Activated CD4-positive, alpha-beta T cell treated with anti-CD3 and anti-CD28 coated beads, Interleukin-2, Interleukin-6, amounts not matched to agents 100 ng/mL and 50 ng/mL, durations not matched to agents 16 hours and 8 hours (primary cell): ENCODE measurements at regions not wholly inside any gene's neighbourhood (a gene's known extent, or its start where the extent isn't known, plus 50 kb on each side); places are given as distances from the start of the nearest gene placed in this dataset.

ENCODE experiments used
- DNase-seq: peaks from one replicate; pipeline ENCODE4 v3.0.0-alpha.2; 2020

DNA sequence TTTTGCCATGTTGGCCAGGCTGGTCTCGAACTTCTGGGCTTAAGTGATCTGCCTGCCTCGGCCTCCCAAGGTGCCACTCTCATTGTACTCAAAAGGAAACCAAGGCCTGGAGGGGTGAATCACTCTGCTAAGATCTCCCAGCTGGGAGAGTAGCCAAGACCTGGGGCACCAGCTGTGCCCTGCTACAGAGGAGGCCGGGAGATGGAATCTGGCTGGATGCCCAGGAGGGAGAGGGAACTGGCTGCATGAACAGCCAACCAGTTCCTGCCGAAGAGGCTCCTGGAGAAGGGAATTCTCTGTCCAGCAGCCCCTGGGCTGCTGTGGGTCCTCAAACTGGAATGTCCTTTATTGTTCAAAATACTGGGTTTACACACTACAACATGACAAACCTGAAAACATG is 238.7 kb upstream of the CIBAR2 start:
- DNase-seq, result no peak

DNA sequence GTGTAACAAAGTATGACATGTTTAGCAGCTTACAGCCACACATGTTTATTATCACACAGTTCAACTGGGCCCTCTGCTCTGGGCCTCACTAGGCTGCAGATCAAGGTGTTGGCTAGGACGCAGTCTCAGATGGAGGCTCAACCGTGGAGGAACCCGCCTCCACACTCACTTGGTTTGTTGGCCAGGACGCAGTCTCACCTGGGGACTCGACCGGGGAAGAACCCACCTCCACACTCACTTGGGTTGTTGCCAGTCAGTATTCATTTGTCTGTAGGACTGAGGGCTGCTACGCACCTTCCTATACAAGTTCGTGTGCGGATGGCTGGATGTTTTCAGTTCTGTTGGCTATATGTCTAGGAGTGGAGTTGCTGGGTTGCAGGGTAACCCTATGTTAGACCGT is 240.7 kb upstream of the CIBAR2 start:
- no peak for DNase-seq

DNA sequence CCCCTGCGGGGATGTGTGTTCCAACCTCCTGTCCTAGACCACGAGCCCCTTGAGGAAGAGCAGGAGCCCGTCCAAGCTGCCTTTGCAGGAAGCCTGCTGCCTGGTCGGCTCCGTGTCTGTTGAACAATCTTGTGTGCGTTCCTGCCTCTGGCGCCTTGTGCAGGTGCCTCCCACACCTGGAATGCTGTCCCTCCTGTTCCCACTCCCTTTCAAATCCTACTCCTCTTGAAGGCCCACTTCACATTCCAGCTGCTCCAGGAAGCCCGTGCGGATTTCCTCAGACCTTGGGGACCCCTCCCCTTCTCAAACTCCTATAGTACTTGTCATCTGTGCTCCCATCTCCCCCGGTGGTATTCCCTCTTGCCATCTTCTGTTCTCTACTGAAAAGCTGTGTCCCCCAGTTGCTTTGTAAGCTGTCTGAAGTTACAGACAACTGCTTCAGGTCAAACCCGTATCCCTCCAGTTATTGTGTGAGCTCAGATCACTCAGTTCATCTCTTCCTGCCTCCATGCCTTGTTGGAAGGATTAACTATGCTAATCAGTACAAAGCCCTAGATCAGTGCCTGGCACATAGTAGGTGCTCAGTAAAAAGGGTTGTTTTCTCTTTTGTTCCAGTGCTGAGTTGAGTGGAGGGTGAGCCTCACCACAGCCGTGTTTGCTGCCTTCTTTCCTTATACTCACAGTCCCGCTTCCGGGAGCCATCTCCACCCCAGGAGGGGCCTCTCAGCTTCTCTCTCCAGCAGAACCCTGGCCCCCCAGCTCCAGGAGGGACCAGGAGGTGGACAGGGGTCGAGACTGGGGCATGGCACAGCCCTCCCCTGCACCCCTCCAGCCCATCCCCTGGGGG is 241.8 kb upstream of the CIBAR2 start:
- no peak for DNase-seq

DNA sequence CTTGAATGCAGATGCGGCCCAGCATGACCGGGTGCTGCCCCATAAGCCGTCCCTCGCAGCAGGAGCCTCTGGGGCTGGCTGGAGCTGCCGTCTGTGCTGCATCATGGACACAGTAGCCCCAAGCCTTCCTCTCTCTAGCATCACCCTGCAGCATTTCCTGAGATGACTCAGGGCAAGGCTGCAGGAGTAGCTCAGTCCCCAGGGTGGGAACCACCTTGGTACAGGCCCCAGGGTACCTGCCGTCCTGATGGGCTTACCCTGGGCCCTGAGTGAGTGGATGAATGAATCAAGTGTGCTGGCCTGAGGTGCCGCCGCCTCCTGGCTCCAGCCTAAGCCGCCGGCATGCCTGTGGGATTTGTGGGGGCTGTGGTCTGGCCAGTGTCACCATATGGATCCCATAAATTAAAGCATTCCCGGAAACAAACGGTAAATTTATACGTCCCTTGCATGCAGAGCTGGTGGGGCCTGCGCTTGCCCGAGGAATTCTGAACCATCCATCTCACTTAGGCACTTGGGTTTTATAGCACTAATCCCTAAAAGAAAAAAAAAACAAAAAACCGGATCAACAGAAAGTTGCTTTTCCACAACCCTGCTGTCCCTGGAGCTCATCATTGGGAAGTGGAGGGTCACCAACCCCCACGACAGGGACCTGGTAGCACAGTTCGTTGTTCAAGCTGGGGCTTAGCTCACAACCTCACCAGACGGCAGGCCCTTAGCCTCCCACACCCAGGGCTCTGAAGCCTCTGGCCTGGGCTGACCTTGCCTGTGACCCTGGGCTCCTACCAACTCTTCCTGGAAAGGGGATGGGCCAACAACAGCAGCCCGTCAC is 242.6 kb upstream of the CIBAR2 start:
- DNase-seq, result no peak

DNA sequence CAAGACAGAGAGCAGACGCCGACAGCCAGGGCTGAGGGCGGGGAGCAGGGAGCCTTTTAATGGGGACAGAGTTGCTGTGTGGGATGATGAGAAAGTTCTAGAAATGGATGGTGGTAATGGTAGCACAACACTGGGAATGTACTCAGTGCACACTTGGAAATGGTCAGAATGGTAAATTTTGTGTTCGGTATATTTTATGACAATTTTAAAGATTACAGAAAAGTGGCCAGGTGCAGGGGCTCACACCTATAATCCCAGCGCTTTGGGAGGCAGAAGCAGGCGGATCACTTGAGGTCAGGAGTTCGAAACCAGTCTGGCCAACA is 243.2 kb upstream of the CIBAR2 start:
- DNase-seq, result no peak

DNA sequence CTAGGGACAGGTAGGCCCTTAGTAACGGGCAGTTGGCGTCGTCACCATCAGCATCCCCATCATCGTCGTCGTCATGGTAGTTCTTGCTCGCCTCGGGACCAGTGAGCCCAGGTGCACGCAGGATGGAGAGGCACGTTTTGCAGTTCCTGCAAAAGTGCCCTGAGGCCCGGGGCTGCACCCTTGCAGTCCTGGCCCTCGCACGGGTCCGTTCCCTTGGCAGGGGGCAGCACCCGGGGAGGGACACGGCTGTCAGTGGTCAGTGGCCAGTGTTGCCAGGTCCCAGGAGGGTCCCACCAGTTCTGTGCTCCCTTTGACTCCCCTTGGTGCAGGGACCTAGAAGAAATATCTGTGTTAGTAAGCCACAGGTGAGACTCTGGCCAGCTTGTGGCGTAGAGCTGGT is 243.9 kb upstream of the CIBAR2 start:
- no peak for DNase-seq

DNA sequence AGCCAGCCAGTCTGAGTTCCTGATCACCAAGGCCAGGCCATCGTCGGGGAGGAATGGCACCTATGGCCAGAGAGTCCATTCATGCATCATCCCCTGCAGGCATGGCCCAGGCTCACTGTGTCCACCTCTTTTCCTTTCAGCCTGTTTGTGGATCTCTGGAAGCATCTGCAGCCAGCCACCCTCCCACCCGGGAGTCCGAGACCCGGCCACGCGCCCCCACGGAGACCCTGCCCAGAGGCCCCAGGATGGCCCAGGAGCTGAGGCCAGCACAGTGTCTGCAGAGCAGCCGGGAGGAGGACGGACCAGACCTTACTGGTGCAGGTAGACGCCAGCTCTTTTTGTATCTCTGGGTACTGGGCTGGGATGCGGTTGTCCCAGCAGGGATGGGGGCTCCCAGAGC is 245.1 kb upstream of the CIBAR2 start:
- no peak for DNase-seq

DNA sequence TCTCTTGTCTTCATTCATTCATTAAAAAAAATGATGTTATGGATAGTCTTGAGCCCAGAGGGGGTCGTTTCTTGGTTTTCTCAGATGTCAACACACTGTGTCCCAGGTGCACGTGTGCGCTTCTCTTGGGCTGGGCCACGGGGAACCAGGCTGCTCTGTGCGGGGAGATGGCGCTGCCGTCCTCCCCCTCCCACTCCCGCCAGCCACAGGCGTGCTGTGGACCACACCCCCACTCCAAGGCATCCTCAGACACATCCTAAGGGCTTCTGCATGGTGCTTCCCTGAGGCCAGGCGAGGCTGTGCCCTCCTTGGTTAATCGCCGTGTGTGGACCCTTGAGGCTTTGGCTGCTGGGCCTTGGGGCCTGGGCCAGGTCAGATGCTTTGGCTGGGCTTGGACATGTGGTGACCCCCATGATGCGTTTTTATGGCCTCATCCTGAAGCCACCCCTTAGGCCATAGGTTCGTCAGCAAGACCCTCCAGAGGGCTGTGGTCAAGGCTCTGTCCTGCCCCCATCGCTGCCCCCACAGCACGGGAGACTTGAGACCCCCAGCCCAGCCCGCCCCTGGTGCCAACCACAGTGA is 245.7 kb upstream of the CIBAR2 start:
- no peak for DNase-seq

DNA sequence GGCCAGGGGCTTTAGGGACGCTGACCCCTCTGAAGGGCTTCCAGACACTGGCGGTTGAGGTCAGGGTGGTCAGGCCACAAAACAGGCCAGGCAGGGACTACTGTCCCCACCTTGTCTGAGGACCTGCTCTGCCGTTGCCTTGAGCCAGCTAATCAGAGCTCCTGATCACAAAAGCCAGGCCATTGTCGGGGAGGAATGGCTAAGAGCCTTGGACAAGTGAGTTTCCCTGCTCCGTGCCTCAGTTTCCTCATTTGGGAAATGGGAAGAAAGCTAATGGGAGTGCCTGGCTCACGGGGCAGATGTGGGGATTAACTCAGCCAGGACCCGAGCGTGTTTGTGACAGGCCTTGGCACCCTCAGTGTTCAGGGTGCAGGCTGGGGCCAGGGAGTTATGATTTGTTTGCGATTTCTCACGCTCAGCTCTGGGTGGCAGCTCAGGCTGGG is 246.5 kb upstream of the CIBAR2 start:
- DNase-seq, result no peak

DNA sequence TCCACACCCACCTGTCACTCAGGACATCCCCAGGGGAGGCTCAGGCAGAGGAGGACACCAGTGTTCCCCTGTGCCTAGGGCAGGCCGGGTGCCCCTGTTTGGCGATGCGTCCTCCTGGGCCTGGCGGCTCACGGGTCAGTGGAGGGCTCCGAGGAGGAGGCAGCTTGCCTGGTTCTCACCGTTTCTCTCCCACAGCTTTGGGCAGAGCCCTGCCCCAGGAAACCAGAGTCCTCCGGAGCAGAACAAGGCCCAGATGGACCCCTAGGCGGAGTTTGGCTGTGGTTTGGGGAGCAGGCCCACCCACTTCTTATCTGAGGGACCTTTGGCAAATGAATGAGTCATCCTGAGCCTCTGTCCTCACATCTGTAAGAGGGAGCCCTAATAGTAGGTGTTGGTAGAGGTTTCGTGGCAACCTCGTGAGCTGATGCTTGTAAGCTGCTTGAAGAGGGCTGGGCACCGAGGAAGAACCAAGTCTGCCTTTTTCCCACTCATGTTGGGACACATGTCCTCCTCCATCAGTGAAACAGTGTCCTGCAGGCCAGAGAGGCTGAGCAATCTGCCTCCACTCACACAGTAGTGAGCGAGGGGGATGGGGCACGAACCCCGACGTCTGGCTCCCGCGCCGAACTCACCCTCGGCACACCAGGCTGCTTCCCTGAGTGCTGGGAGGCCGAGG is 247.0 kb upstream of the CIBAR2 start:
- no peak for DNase-seq

DNA sequence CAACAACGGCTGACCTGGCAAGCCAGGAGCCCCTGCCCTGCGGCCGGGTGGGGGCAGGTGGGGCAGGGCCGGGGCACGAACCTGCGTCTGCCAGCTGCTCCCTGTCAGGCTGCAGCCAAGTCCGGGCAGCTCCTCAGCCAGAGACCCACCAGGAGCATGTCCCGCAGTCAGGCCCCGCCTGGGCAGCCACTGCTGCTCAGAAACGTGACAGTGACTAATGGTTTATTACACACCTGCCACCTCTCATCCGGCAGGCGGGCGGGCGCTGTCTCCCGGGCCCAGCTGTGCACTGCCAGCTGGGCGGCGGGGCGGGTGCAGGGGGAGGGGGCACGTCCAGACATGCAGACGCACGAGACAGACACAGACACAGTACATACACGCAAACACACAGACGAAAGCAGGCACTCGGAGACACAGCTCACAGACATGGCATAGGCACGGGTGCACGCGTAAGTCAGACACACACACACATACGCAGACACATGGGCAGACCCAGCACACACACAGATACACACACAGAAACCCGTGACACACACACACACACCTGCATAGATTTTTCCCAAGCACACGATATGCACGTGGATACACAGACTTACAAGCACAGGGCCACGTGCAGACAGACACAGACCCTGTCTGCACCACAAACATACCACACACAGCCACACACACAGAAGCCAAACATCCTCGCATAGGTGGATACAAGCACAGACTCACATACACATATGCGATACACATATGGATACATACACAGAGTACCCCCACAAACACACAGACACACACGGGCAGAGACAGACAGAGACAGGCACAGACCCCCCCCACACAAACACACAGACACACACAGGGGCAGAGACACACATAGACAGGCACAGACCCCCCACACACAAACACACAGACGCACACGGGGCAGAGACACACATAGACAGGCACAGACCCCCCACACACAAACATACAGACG is 248.3 kb upstream of the CIBAR2 start:
- DNase-seq, result no peak

DNA sequence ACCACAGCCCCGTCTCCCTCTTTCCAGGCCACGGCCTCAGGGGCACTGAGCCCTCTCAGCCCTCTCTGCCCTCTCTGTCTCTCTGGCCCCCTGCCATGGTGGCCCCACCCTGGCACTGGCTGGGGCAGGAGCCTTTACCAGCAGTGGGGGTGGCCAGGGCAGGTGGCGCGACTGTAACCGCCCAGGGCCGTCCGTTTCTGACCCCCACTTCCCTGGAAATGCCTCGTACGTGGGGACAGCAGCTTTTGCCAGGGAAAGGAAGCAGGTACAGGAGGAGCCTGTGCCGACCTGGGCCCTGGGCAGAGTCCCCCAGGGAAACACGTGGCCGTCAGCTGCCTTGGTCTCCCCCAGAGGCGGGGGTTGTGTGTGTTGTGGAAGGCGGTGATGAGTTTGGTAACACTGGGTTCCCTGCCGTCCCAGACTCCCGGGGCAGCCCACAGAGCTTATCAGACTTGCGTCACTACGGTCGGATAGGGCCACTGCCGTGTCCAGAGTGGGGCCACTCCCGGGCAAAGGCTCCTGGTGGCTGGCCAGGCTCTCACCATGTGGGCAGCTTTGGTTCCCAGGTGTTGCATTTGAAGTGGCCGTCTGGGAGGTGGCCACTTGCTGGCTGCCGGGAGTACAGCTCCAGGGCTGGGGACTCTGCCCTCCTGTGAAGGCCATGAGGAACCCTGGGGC is 249.3 kb upstream of the CIBAR2 start:
- no peak for DNase-seq

DNA sequence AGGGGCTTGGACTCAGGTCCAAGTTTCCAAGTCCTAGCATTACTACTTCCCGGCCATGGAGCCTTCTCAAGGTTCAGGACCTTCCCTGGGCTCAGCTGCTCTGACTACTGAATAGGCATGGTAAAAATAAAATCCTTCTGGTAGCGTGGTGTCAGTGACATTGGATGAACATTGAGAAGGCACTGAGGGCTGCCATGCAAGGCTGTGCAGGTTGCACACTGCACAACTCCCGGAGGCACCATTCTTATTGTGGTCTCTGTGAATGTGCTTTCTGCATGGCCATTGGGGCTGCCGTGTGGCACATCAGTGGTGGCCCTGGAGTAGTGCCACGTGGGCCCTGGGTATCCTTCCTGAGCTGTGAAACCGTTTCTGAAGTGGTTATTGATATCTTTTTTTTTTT is 250.2 kb upstream of the CIBAR2 start:
- no peak for DNase-seq

DNA sequence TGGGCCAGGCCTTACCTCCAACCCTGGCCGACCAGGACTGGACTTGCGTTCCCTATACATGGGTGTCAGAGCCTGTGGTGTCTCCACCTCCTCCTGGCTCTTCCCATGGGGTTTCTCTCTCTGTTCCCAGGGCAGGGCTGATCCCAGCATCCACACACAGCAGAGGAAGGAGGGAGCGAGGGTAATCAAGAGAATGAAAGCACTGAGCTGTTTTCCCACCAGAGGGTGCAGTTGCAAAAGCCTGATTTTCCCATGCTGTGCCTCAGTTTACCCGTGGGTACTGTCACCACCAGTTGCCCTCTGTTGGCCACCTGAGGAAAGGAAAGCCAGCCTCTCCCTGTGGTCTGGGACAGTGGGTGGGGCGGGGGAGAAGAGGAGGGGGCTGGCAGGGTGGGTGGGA is 249.7 kb upstream of the GSE1 start:
- no peak for DNase-seq

DNA sequence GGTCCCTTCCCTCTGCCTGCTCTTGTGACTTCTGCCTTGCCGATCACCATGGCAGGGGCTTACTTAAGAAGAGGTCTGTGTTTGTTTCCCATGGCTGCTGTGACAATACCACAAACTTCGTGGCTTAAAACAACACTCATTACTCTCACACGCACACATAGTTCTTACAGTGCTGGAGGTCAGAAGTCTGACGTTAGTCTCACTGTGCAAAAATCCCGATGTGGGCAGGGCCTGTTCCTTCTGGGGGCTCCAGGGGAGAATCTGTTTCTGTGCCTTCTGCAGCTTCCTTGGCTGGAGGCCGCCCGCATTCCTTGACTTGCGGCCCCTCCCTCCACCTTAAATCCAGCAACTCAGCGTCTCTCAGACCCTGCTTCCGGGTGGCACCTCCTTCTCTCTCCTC is 249.2 kb upstream of the GSE1 start:
- DNase-seq, result no peak

DNA sequence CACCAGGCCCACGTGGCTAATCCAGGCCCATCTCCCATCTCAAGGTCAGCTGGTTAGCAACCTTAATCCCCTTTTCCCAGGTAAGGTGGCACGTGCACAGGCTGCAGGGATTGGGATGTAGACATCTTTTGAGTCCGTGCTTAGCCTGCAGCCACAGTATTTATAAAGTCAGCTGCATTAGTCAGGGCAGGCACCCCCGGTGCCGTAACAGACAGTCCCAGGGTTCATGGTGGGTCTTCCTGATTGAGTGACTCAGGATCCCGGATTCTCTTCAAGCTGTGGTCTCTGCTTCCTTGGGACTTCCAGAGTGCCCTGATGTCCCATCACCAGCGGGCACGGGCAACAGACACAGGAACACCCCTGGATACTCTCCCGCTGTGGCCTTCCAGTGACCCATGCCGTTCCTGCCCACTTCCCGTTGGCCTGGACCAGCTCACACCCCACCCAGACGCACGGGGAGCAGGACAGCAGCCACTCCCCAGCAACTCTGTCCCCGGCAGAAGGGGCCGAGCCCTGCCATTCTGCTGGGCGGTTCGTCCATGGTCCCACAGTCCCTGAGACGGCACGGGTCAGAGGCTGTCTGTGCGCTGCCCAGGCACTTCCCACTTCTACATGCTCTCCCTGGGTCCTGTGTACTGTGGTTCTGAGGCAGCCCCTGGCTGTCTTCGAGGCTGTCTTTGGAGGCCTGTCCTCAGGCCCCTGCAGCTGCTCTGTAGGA is 248.6 kb upstream of the GSE1 start:
- DNase-seq, result no peak

DNA sequence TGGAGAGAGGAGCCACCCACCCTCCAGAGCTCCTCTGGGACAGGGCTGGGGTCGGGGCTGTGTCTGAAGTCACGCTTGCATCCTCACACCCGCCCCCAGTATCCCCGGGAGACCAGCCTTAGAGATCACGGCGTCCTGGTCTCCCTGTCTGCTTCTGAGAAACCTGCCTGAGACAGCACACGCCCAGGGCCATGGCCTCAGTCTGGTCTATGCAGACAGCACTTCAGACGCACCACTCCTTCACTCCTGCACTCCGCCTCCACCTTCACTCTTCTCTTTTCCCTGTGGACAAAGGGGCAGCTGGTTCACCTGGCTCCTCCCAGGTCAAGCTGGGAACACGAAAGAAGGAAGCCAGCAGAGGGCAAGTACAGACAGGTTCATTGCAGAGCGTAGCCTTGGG is 248.0 kb upstream of the GSE1 start:
- no peak for DNase-seq

DNA sequence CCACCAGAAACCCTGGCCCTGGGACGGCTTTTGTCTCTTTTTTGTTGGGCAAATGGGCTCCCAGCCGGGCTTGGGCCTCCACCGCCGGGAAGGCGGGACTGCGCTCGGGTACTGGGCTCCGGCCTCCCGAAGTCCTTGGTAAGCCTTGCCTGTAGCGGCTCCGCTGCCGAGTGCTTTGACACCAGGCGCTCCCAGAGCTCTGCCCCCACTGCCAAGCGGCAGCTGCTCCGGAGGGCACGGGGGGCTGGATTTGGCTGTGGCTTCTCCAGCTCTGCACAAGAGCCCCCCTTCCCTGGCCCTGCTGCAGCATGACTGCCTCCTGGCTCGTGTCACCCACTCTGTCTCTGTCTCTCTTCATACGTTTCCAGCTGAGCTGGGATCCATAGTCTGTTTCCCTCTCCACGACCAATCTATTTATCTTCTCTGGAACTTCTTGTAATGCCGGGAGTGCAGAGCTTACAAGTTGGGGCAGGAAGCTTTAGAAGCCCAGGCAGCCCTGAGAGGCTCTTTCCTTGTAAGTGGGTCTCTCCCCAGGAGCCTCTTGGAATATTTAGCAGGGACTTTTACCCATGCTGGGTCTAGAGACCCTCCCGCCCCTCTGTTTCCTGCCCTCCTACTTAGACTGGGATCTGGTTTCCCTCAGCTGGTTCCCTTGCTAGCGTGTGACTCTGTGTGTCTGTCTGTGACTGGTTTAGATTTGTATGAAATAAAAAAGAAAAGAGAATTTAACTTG is 246.9 kb upstream of the GSE1 start:
- no peak for DNase-seq

DNA sequence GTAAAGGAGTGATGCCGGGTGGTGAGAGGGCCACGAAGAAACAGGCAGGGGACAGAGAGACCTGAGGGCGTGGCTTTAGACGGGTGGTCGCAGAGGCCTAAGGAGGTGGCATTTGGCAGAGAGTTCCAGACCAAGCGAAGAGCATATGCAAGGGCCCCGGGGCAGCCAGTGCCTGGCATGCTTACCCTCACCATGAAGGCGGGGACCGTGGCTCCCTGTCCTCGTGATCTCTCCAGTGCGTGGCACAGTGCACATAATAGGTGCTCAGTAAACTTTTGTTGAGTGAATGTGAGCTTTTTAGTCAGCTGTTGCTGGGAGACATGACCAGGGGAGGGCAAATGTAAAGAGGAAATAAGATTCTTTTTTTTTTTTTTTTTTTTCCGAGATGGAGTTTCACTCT is 245.6 kb upstream of the GSE1 start:
- no peak for DNase-seq

DNA sequence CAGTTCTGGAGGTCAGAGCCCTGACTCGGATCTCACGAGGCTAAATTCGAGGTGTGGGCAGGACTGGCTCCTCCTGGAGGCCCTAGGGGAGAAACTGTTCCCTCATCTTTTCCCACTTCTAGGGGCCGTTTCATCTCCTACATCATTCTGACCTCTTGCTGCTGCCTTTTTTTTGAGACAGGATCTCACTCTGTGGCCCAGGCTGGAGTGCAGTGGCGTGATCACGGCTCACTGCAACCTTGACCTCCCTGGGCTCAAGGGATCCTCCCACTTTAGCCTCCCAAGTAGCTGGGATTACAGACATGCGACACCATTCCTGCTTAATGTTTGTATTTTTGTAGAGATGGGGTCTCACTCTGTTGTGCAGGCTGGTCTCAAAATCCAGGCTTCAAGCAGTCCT is 244.1 kb upstream of the GSE1 start:
- no peak for DNase-seq
